Endothelial cell of umbilical vein (primary cell): ENCODE measurements at regions not wholly inside any gene's neighbourhood (a gene's known extent, or its start where the extent isn't known, plus 50 kb on each side); places are given as distances from the start of the nearest gene placed in this dataset.

Experiments
- BruUV-seq: library from RNA; stranded (reverse); fragments of 400-500 nt; replicated peaks from 2 replicates; lab custom pipeline; 2021; lab: Mats Ljungman, UMichigan
- CTCF ChIA-PET: fragments of 300-600, 350-600 bp; sonication (Branson Sonifier 250); formaldehyde crosslinking; loops from one replicate; lab custom pipeline; 2021; ENCODE audit warnings: antibody characterized with exemption, inconsistent platforms; lab: Charles Lee
- POLR2A ChIA-PET: fragments of 300-600, 350-600 bp; sonication (Branson Sonifier 250); formaldehyde crosslinking; loops from one replicate; lab custom pipeline; 2021; ENCODE audit warnings: antibody characterized with exemption, inconsistent platforms; lab: Charles Lee
- DNase-seq: peaks from one replicate; pipeline ENCODE4 v3.0.0-alpha.2; 2011; ENCODE audit warnings: low read depth, low spot score
- FAIRE-seq: peaks from 2 replicates; lab custom pipeline; 2011; peaks lifted over from hg19 to GRCh38; lab: Jason Lieb, UNC
- H2AFZ ChIP-seq: 2 replicates; pipeline ENCODE4 v1.6.0; 2012; ENCODE audit warnings: low read depth, low read length, control low read depth, inconsistent platforms
- H3K27ac ChIP-seq: 2 replicates; pipeline ENCODE4 v1.5.1; 2011; ENCODE audit warnings: low read depth, mild to moderate bottlenecking, control low read depth, low read length, moderate library complexity; ENCODE audit not compliant: insufficient read depth
- H3K27me3 ChIP-seq, 2 experiments: 2 replicates each; pipeline versions ENCODE4 v1.6.0 to v1.6.1; 2011; ENCODE audit warnings: low read length in 2 of 2, mixed read lengths in 1 of 2; ENCODE audit not compliant: control insufficient read depth in 2 of 2, insufficient read depth in 2 of 2
- H3K36me3 ChIP-seq, 2 experiments: 2 replicates in 1 of 2; 3 replicates in 1 of 2; pipeline ENCODE4 v1.5.1; 2011; ENCODE audit warnings: low read length in 2 of 2, mild to moderate bottlenecking in 1 of 2, moderate library complexity in 1 of 2; ENCODE audit not compliant: control insufficient read depth in 2 of 2, insufficient read depth in 2 of 2; ENCODE audit errors: extremely low read depth in 1 of 2
- H3K4me1 ChIP-seq: 3 replicates; pipeline ENCODE4 v1.5.1; 2011; ENCODE audit warnings: mild to moderate bottlenecking, low read length; ENCODE audit not compliant: control insufficient read depth, insufficient read depth; ENCODE audit errors: extremely low read depth
- H3K4me2 ChIP-seq: 2 replicates; pipeline ENCODE4 v1.6.1; 2011; ENCODE audit warnings: low read length, control low read depth, mixed read lengths; ENCODE audit not compliant: insufficient read depth
- H3K4me3 ChIP-seq, 3 experiments: fragments of 200-600 bp in 1 of 3; sonication (generic), shearing (Covaris generic) in 1 of 3; replicated peaks in 1 of 3; 2 replicates each; pipeline ENCODE4 v1.5.1; 2011 to 2016; ENCODE audit warnings: control low read depth in 3 of 3, low read length in 3 of 3, mild to moderate bottlenecking in 2 of 3, inconsistent platforms in 1 of 3, low read depth in 1 of 3, moderate library complexity in 1 of 3; ENCODE audit not compliant: insufficient read depth in 1 of 3
- H3K79me2 ChIP-seq: 2 replicates; pipeline ENCODE4 v1.6.0; 2012; ENCODE audit warnings: low read length, inconsistent platforms; ENCODE audit not compliant: control insufficient read depth, insufficient read depth
- H3K9ac ChIP-seq: replicated peaks from 2 replicates; pipeline ENCODE3; 2011; ENCODE audit warnings: low read length, control low read depth; ENCODE audit not compliant: insufficient read depth; ENCODE audit errors: extremely low read depth
- H3K9me1 ChIP-seq: replicated peaks from 3 replicates; pipeline ENCODE4 v1.6.0; 2011; ENCODE audit warnings: mild to moderate bottlenecking, low read length; ENCODE audit not compliant: control insufficient read depth, insufficient read depth; ENCODE audit errors: extremely low read depth
- H3K9me3 ChIP-seq: replicated peaks from 2 replicates; pipeline ENCODE4 v1.5.1; 2012; ENCODE audit warnings: low read length, inconsistent platforms; ENCODE audit not compliant: control insufficient read depth, insufficient read depth
- H4K20me1 ChIP-seq: replicated peaks from 2 replicates; pipeline ENCODE3; 2011; ENCODE audit warnings: mild to moderate bottlenecking, low read length; ENCODE audit not compliant: control insufficient read depth, insufficient read depth; ENCODE audit errors: extremely low read depth
- EZH2 ChIP-seq: IDR thresholded peaks from 2 replicates; pipeline ENCODE4 v1.6.1; 2012; ENCODE audit warnings: borderline replicate concordance, low read depth, mild to moderate bottlenecking, moderate library complexity, low read length, inconsistent platforms; ENCODE audit not compliant: severe bottlenecking
- GATA2 ChIP-seq: IDR thresholded peaks from 2 replicates; pipeline ENCODE4 v1.7.0; 2011; ENCODE audit warnings: low read depth, mild to moderate bottlenecking, moderate library complexity, mixed read lengths, low read length; ENCODE audit not compliant: insufficient read length, insufficient read depth
- JUN ChIP-seq: IDR thresholded peaks from 2 replicates; pipeline ENCODE4 v1.6.1; 2011; ENCODE audit warnings: borderline replicate concordance, low read depth; ENCODE audit not compliant: insufficient read length, insufficient read depth
- MAX ChIP-seq: IDR thresholded peaks from 2 replicates; pipeline ENCODE4 v1.6.1; 2011; ENCODE audit not compliant: insufficient read depth, insufficient read length
- MYC ChIP-seq: IDR thresholded peaks from one replicate; pipeline ENCODE4 v1.6.1; 2011; ENCODE audit warnings: mild to moderate bottlenecking, low read depth, low read length
- POLR2A ChIP-seq: IDR thresholded peaks from 2 replicates; pipeline ENCODE4 v1.6.1; 2012; ENCODE audit warnings: low read depth, mild to moderate bottlenecking, control low read depth, low read length
- dilution Hi-C: fragments of 300-500 bp; cut with MboI; formaldehyde crosslinking; loops from one replicate; pipeline ENCODE4 v1.15.0; 2019; ENCODE audit warnings: low sequenced_read_pairs; ENCODE audit not compliant: extremely low pct_ligation_motif_present
- intact Hi-C: fragments of 100-400 bp; cut with micrococcal nuclease; formaldehyde crosslinking; loops from one replicate; pipeline ENCODE4 v1.10.0; 2022
- TF ChIP-seq, protein P1 (sequence below), 2 donors: IDR thresholded peaks; 1 replicate in 1 of 2; 2 replicates in 1 of 2; pipeline ENCODE4 v1.5.1; 2011; ENCODE audit warnings: low read length in 2 of 2, mild to moderate bottlenecking in 2 of 2, moderate library complexity in 2 of 2, control low read depth in 1 of 2, inconsistent platforms in 1 of 2, low read depth in 1 of 2; ENCODE audit not compliant: insufficient read depth in 1 of 2; ENCODE audit errors: extremely low read depth in 1 of 2

- CTCF ChIA-PET: no interaction called here
- POLR2A ChIA-PET: no interaction called here
- no peak for FAIRE-seq
These were observed 120.7 kb upstream of the TOPAZ1 start for GRCh38 chr3:44120721-44121582.

More at GRCh38 chr3:44120721-44121582, 120.7 kb upstream of the TOPAZ1 start:
- Histone ChIP-seq H2AFZ (no peak overlapping the region), H4K20me1 (no peaks in the 10 kb centered on the region), H3K27me3 (peaks cover 0 to 4% of the 10 kb centered on the region in 2 experiments), H3K4me1 (no peaks in the 10 kb centered on the region), H3K4me3 (no peak overlapping the region), H3K9me1 (no peaks in the 10 kb centered on the region), H3K9me3 (no peaks in the 10 kb centered on the region), H3K36me3 (no peaks in the 10 kb centered on the region), H3K27ac (no peak overlapping the region), H3K4me2 (no peak overlapping the region), H3K79me2 (no peaks in the 10 kb centered on the region), H3K9ac (no peak overlapping the region)
- dilution Hi-C loops (no loop called here), intact Hi-C loops (no loop called here)
- TF ChIP-seq, protein P1, sequence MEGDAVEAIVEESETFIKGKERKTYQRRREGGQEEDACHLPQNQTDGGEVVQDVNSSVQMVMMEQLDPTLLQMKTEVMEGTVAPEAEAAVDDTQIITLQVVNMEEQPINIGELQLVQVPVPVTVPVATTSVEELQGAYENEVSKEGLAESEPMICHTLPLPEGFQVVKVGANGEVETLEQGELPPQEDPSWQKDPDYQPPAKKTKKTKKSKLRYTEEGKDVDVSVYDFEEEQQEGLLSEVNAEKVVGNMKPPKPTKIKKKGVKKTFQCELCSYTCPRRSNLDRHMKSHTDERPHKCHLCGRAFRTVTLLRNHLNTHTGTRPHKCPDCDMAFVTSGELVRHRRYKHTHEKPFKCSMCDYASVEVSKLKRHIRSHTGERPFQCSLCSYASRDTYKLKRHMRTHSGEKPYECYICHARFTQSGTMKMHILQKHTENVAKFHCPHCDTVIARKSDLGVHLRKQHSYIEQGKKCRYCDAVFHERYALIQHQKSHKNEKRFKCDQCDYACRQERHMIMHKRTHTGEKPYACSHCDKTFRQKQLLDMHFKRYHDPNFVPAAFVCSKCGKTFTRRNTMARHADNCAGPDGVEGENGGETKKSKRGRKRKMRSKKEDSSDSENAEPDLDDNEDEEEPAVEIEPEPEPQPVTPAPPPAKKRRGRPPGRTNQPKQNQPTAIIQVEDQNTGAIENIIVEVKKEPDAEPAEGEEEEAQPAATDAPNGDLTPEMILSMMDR (IDR thresholded peaks at IDR 0.05; ENCODE audit: extremely low read depth in 1 of 2, insufficient read depth in 1 of 2, low read depth in 1 of 2, low read length in 2 of 2): no peak
- TF ChIP-seq EZH2 (no peak), GATA2 (no peak), POLR2A (no peak), MAX (no peak), MYC (no peak), JUN (no peak)
- no TSS peak for BruUV-seq
- no peak for DNase-seq
